ENCODE measurements at regions not wholly inside any gene's neighbourhood (a gene's known extent, or its start where the extent isn't known, plus 50 kb on each side); places are given as distances from the start of the nearest gene placed in this dataset.

GRCh38 chr13:37344056-37344455 lies 238.6 kb upstream of the CSNK1A1L start:
- DNase-seq = no peak
- TF ChIP-seq CTCF (IDR thresholded peaks at IDR 0.05) (no peak), POLR2A (IDR thresholded peaks at IDR 0.05) (no peak)
- Histone ChIP-seq H3K27ac (no peak overlapping the region), H3K4me1 (no peaks in the 10 kb centered on the region), H3K9me3 (no peaks in the 10 kb centered on the region), H3K27me3 (no peaks in the 10 kb centered on the region), H3K36me3 (no peaks in the 10 kb centered on the region), H3K4me3 (no peak overlapping the region)
- ATAC-seq = no peak
- 4% methylated on average over 3 of the region's 3 CpGs for WGBS (ENCODE audit: insufficient coverage, low coverage, low lambda C conversion rate, missing lambda C conversion rate)
- intact Hi-C loops (cut with DNase I) = no loop called here

- Histone ChIP-seq H3K4me1 (no peaks in the 10 kb centered on the region), H3K4me3 (no peak overlapping the region), H3K27ac (no peak overlapping the region), H3K27me3 (no peaks in the 10 kb centered on the region), H3K9me3 (no peaks in the 10 kb centered on the region), H3K36me3 (no peaks in the 10 kb centered on the region)
- ATAC-seq (no peak), DNase-seq (no peak)
- WGBS (ENCODE audit: insufficient coverage, low coverage, low lambda C conversion rate, missing lambda C conversion rate) = no CpG with 5 or more reads among the region's 6 CpGs
- intact Hi-C loops (cut with DNase I) = no loop called here
- no peak for TF ChIP-seq POLR2A (IDR thresholded peaks at IDR 0.05)
- TF ChIP-seq CTCF (IDR thresholded peaks at IDR 0.05) = no peak
Measured at GRCh38 chr13:37342205-37342604, 236.7 kb upstream of the CSNK1A1L start.

GRCh38 chr13:37340901-37341670 lies 235.6 kb upstream of the CSNK1A1L start:
- no peak overlapping the region for H3K4me3 ChIP-seq
- no peaks in the 10 kb centered on the region for H3K9me3 ChIP-seq
- intact Hi-C loops (cut with DNase I) = no loop called here
- TF ChIP-seq POLR2A (IDR thresholded peaks at IDR 0.05) = no peak
- no peak for TF ChIP-seq CTCF (IDR thresholded peaks at IDR 0.05)
- DNase-seq (no peak), ATAC-seq (no peak)
- no peaks in the 10 kb centered on the region for H3K36me3 ChIP-seq
- H3K4me1 ChIP-seq = no peaks in the 10 kb centered on the region
- no CpG with 5 or more reads among the region's 7 CpGs for WGBS (ENCODE audit: insufficient coverage, low coverage, low lambda C conversion rate, missing lambda C conversion rate)
- no peak overlapping the region for H3K27ac ChIP-seq
- no peaks in the 10 kb centered on the region for H3K27me3 ChIP-seq

- H3K27ac ChIP-seq = no peak overlapping the region
- H3K4me1 ChIP-seq = no peaks in the 10 kb centered on the region
- intact Hi-C loops (cut with DNase I) = no loop called here
Measured at GRCh38 chr13:37339386-37339735, 233.9 kb upstream of the CSNK1A1L start.

More at GRCh38 chr13:37339386-37339735, 233.9 kb upstream of the CSNK1A1L start:
- DNase-seq = no peak
- 41% methylated on average over 2 of the region's 2 CpGs for WGBS (ENCODE audit: insufficient coverage, low coverage, low lambda C conversion rate, missing lambda C conversion rate)
- Histone ChIP-seq H3K36me3 (no peaks in the 10 kb centered on the region), H3K27me3 (no peaks in the 10 kb centered on the region), H3K4me3 (no peak overlapping the region), H3K9me3 (no peaks in the 10 kb centered on the region)
- ATAC-seq = no peak
- TF ChIP-seq CTCF (IDR thresholded peaks at IDR 0.05) (no peak), POLR2A (IDR thresholded peaks at IDR 0.05) (no peak)

Measured in right lobe of liver (tissue), 6 donors.